Activated naive CD8-positive, alpha-beta T cell treated with anti-CD3 and anti-CD28 coated beads, Interleukin-2, amount 10 ng/mL, durations not matched to agents 7 days and 5 days (primary cell): ENCODE measurements at regions not wholly inside any gene's neighbourhood (a gene's known extent, or its start where the extent isn't known, plus 50 kb on each side); places are given as distances from the start of the nearest gene placed in this dataset.
"Not testable (repeated sequence)": the region's sequence is repeated elsewhere in the genome, so short reads cannot be mapped to it uniquely, and the experiment has no call there.

Experiments
- ATAC-seq: fragments of 150-1000 bp; cut with Tn5 transposase; one replicate; pipeline ENCODE4 v1.10.0; 2021; ENCODE audit warnings: low read depth, moderate library complexity
- POLR2A ChIA-PET: fragments of 350-600 bp; sonication (Branson Sonifier 250); formaldehyde crosslinking; loops from one replicate; lab custom pipeline; 2021; ENCODE audit warnings: antibody characterized with exemption; lab: Charles Lee
- DNase-seq: peaks from one replicate; pipeline ENCODE4 v3.0.0; 2021
- H3K27ac Mint-ChIP-seq: one replicate; pipeline ENCODE4 v1.8.0; 2022; ENCODE audit warnings: mild to moderate bottlenecking, mixed read lengths
- H3K27me3 Mint-ChIP-seq: one replicate; pipeline ENCODE4 v1.8.0; 2022; ENCODE audit warnings: mild to moderate bottlenecking, moderate library complexity, mixed read lengths
- H3K36me3 Mint-ChIP-seq: one replicate; pipeline ENCODE4 v1.8.0; 2021; ENCODE audit warnings: mild to moderate bottlenecking, mixed read lengths
- H3K4me1 Mint-ChIP-seq: one replicate; pipeline ENCODE4 v1.8.0; 2021; ENCODE audit warnings: mixed read lengths
- H3K4me3 Mint-ChIP-seq: one replicate; pipeline ENCODE4 v1.8.0; 2022; ENCODE audit warnings: mild to moderate bottlenecking, moderate library complexity, mixed read lengths
- H3K9me3 Mint-ChIP-seq: one replicate; pipeline ENCODE4 v1.8.0; 2021; ENCODE audit warnings: mixed read lengths

GRCh38 chr7:10592604-10593003 is 381.1 kb upstream of the PHF14 start:
- ATAC-seq, result no peak
- Mint-ChIP-seq H3K36me3 (no peaks in the 10 kb centered on the region), H3K9me3 (no peaks in the 10 kb centered on the region), H3K27me3 (peaks cover 5% of the 10 kb centered on the region), H3K4me1 (no peaks in the 10 kb centered on the region), H3K27ac (no peak overlapping the region), H3K4me3 (no peak overlapping the region)
- no peak for DNase-seq
- POLR2A ChIA-PET, result no interaction called here

DNA sequence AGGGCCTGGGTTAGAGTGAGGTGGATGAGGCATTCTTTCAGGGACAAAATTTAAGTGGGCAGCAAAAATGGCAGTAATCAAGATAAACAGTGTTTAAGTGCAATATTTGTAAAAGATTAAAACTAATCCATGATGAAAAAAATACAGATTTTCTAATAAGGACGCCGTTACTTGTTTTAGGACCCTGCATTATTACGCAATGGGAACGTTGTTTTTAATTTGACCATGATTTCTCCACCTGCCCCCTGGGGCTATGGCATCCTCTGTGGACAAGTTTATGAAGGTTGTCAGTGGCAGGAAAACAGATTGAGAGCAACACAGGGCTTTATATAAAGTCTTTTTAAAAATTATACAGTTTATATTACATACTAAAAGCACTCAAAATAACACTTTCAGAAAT is 380.6 kb upstream of the PHF14 start:
- DNase-seq, result no peak
- no peaks in the 10 kb centered on the region for H3K9me3 Mint-ChIP-seq
- H3K4me3 Mint-ChIP-seq, result no peak overlapping the region
- POLR2A ChIA-PET, result no interaction called here
- H3K27me3 Mint-ChIP-seq, result peaks cover 5% of the 10 kb centered on the region
- H3K27ac Mint-ChIP-seq, result no peak overlapping the region
- H3K4me1 Mint-ChIP-seq, result no peaks in the 10 kb centered on the region
- no peak for ATAC-seq
- no peaks in the 10 kb centered on the region for H3K36me3 Mint-ChIP-seq

DNA sequence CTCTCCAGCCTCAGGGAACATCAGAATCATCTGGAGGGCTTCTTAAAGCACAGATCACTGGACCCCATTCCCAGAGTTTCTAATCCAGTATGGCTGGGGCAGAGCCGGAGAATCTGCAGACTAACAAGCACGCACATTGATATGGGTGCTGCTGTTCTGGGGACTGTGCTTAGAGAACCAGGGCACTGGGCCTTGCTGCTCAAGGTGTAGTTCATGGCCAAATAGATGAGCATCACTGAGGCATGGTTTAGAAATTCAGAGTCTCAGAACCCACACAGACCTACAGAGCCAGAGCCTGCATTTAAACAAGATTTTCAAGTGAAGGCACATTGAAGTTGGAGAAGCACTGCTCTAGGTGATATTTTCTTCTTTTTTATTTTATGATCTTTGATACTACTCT is 376.8 kb upstream of the PHF14 start:
- POLR2A ChIA-PET, result no interaction called here
- no peaks in the 10 kb centered on the region for H3K36me3 Mint-ChIP-seq
- ATAC-seq (no peak), DNase-seq (no peak)
- H3K27me3 Mint-ChIP-seq, result no peaks in the 10 kb centered on the region
- H3K9me3 Mint-ChIP-seq, result no peaks in the 10 kb centered on the region
- no peaks in the 10 kb centered on the region for H3K4me1 Mint-ChIP-seq
- no peak overlapping the region for H3K4me3 Mint-ChIP-seq
- H3K27ac Mint-ChIP-seq, result no peak overlapping the region

- Mint-ChIP-seq H3K27ac (no peak overlapping the region), H3K27me3 (no peaks in the 10 kb centered on the region), H3K4me1 (no peaks in the 10 kb centered on the region), H3K36me3 (no peaks in the 10 kb centered on the region), H3K9me3 (no peaks in the 10 kb centered on the region), H3K4me3 (no peak overlapping the region)
- POLR2A ChIA-PET, result no interaction called here
- DNase-seq, result no peak
- ATAC-seq, result no peak
These were observed 369.5 kb upstream of the PHF14 start for GRCh38 chr7:10604128-10604527.

DNA sequence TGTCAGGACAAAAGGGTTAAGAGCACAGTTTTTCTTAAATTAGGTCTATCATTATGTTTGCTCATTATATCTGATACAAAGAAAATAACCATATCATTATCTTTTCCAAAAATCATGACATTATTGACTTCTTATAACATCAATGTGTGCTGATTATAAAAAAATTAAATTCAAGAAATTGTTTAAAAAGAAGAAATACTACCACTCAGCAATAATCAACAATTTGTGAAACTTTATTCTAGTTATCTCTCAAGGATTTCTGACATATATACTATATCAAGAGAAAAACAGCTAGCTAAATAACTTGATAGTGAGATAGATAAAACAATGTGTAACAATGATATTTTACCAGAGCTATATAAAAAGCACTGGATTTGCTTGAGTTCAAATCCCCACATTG is 360.7 kb upstream of the PHF14 start:
- DNase-seq, result no peak
- peaks cover 1% of the 10 kb centered on the region for H3K9me3 Mint-ChIP-seq
- H3K27ac Mint-ChIP-seq, result no peak overlapping the region
- no peaks in the 10 kb centered on the region for H3K36me3 Mint-ChIP-seq
- no peaks in the 10 kb centered on the region for H3K27me3 Mint-ChIP-seq
- no peak for ATAC-seq
- POLR2A ChIA-PET, result no interaction called here
- H3K4me1 Mint-ChIP-seq, result peaks cover 2% of the 10 kb centered on the region
- H3K4me3 Mint-ChIP-seq, result no peak overlapping the region

GRCh38 chr7:10618953-10619352 is 354.7 kb upstream of the PHF14 start:
- no peak for ATAC-seq
- no peaks in the 10 kb centered on the region for H3K36me3 Mint-ChIP-seq
- peaks cover 6% of the 10 kb centered on the region for H3K9me3 Mint-ChIP-seq
- peaks cover 2% of the 10 kb centered on the region for H3K4me1 Mint-ChIP-seq
- DNase-seq, result no peak
- no peaks in the 10 kb centered on the region for H3K27me3 Mint-ChIP-seq
- no peak overlapping the region for H3K4me3 Mint-ChIP-seq
- POLR2A ChIA-PET, result no interaction called here
- H3K27ac Mint-ChIP-seq, result no peak overlapping the region

DNA sequence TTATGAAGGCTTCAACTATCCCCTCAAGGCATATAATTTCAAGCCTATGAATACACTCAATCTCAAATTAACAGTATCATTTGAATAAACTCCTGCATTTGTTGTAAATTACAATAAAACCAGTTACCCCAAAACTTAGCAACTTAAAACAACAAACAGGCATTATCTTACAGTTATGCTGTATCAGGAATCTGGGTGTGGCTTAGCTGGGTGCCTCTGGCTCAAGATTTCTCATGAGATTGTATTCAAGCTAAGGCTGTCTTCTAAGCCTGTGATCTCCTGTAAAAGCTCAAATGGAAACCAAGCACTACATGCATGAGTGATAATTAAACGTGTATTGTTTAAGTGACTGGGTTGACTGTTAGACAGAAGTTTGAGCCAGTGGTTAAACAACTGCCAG is 341.0 kb upstream of the PHF14 start:
- POLR2A ChIA-PET, result no interaction called here
- peaks cover 7% of the 10 kb centered on the region for H3K9me3 Mint-ChIP-seq
- no peak overlapping the region for H3K27ac Mint-ChIP-seq
- H3K4me3 Mint-ChIP-seq, result no peak overlapping the region
- H3K27me3 Mint-ChIP-seq, result peaks cover 7% of the 10 kb centered on the region
- ATAC-seq (no peak), DNase-seq (no peak)
- peaks cover 1% of the 10 kb centered on the region for H3K4me1 Mint-ChIP-seq
- H3K36me3 Mint-ChIP-seq, result no peaks in the 10 kb centered on the region

GRCh38 chr7:10634239-10634638 is 339.4 kb upstream of the PHF14 start:
- no peak for DNase-seq
- POLR2A ChIA-PET, result no interaction called here
- Mint-ChIP-seq H3K36me3 (no peaks in the 10 kb centered on the region), H3K27ac (no peak overlapping the region), H3K4me3 (no peak overlapping the region), H3K4me1 (peaks cover 1% of the 10 kb centered on the region), H3K9me3 (peaks cover 7% of the 10 kb centered on the region), H3K27me3 (peaks cover 7% of the 10 kb centered on the region)
- no peak for ATAC-seq

DNA sequence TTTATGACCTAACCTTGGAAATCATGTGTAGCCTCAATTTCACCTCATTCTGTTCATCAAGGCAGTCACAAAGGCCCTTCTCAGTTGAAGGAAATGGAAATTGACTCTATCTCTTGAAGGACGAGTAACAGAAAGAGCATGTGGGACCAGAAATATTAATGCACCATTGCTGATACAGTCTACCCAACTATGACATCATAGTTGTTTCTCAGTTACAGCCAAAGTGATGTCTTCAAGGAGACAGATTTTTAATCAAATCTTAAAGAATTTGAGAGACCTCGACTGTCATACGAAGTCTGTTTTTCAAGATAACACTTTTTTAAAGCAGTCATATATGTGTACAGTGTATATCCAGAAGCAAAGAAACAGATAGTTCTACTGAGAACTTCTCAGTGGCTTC is 335.7 kb upstream of the PHF14 start:
- Mint-ChIP-seq H3K4me3 (no peak overlapping the region), H3K9me3 (no peaks in the 10 kb centered on the region), H3K4me1 (peaks cover 4% of the 10 kb centered on the region), H3K36me3 (no peaks in the 10 kb centered on the region), H3K27ac (no peak overlapping the region), H3K27me3 (peaks cover 6% of the 10 kb centered on the region)
- POLR2A ChIA-PET, result no interaction called here
- DNase-seq, result no peak
- no peak for ATAC-seq

- Mint-ChIP-seq H3K36me3 (no peaks in the 10 kb centered on the region), H3K4me3 (peak overlapping the region; percentile 41), H3K4me1 (peaks cover 26% of the 10 kb centered on the region), H3K27me3 (peaks cover 5% of the 10 kb centered on the region), H3K27ac (peak overlapping the region; percentile 32), H3K9me3 (no peaks in the 10 kb centered on the region)
- ATAC-seq (peak; percentile 90), DNase-seq (peak; percentile 33)
- POLR2A ChIA-PET, result no interaction called here
These were observed 330.1 kb upstream of the PHF14 start for GRCh38 chr7:10643545-10643944.

DNA sequence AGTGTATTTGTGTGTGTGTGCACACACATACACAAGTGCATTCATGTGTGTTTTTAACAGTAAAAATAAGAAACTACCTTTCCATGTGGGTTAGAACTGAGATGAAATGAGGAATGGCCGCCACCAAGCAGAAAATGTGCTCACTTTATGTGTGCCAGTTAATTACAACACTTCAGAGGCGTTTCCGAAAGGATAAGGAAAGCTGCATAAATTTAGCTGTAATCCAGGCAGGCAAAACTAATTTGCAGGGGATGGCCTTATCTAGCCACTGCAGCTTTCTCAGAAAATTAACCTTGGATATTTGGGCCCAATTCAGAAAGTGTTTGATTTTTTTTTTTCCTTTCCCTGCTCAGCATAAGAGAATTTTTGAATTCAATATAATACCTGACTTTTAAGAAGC is 328.8 kb upstream of the PHF14 start:
- ATAC-seq (no peak), DNase-seq (no peak)
- peaks cover 6% of the 10 kb centered on the region for H3K27me3 Mint-ChIP-seq
- peaks cover 26% of the 10 kb centered on the region for H3K4me1 Mint-ChIP-seq
- no peak overlapping the region for H3K27ac Mint-ChIP-seq
- no peaks in the 10 kb centered on the region for H3K9me3 Mint-ChIP-seq
- POLR2A ChIA-PET, result no interaction called here
- H3K4me3 Mint-ChIP-seq, result no peak overlapping the region
- no peaks in the 10 kb centered on the region for H3K36me3 Mint-ChIP-seq

GRCh38 chr7:10646194-10646593 is 327.5 kb upstream of the PHF14 start:
- no peak for ATAC-seq
- no peak for DNase-seq
- Mint-ChIP-seq H3K9me3 (no peaks in the 10 kb centered on the region), H3K27ac (no peak overlapping the region), H3K27me3 (peaks cover 5% of the 10 kb centered on the region), H3K4me1 (peaks cover 26% of the 10 kb centered on the region), H3K4me3 (no peak overlapping the region), H3K36me3 (no peaks in the 10 kb centered on the region)
- POLR2A ChIA-PET, result no interaction called here

- POLR2A ChIA-PET, result no interaction called here
- no peak for DNase-seq
- H3K36me3 Mint-ChIP-seq, result peaks cover 1% of the 10 kb centered on the region
These were observed 325.4 kb upstream of the PHF14 start for GRCh38 chr7:10648289-10648688.

DNA sequence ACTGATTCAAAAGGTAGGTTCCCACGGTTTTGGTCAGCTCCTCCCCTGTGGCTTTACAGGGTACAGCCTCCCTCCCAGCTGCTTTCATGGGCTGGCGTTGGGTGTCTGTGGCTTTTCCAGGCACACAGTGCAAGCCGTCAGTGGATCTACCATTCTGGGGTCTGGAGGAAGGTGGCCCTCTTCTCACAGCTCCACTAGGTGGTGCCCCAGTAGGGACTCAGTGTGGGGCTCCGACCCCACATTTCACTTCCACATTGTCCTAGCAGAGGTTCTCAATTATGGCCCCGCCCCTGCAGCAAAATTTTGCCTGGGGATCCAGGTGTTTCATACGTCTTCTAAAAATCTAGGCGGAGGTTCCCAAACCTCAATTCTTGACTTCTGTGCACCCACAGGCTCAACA is 324.6 kb upstream of the PHF14 start:
- peaks cover 13% of the 10 kb centered on the region for H3K4me1 Mint-ChIP-seq
- ATAC-seq, DNase-seq, POLR2A ChIA-PET, H3K27ac Mint-ChIP-seq, H3K9me3 Mint-ChIP-seq, H3K4me3 Mint-ChIP-seq, H3K36me3 Mint-ChIP-seq, H3K27me3 Mint-ChIP-seq: not testable (repeated sequence)

More at GRCh38 chr7:10648289-10648688, 325.4 kb upstream of the PHF14 start:
- ATAC-seq, result no peak
- H3K9me3 Mint-ChIP-seq, result no peaks in the 10 kb centered on the region
- H3K4me1 Mint-ChIP-seq, result peaks cover 21% of the 10 kb centered on the region
- H3K4me3 Mint-ChIP-seq, result no peak overlapping the region
- H3K27me3 Mint-ChIP-seq, result peaks cover 5% of the 10 kb centered on the region
- H3K27ac Mint-ChIP-seq, result no peak overlapping the region

GRCh38 chr7:10655031-10655430 is 318.6 kb upstream of the PHF14 start:
- H3K36me3 Mint-ChIP-seq, result peaks cover 1% of the 10 kb centered on the region
- DNase-seq (no peak), ATAC-seq (no peak)
- H3K27ac Mint-ChIP-seq, result no peak overlapping the region
- no peaks in the 10 kb centered on the region for H3K4me1 Mint-ChIP-seq
- H3K4me3 Mint-ChIP-seq, result no peak overlapping the region
- POLR2A ChIA-PET, result no interaction called here
- H3K27me3 Mint-ChIP-seq, result peaks cover 23% of the 10 kb centered on the region
- no peaks in the 10 kb centered on the region for H3K9me3 Mint-ChIP-seq
